Muscle of arm (tissue), 1 donor: ENCODE measurements at regions not wholly inside any gene's neighbourhood (a gene's known extent, or its start where the extent isn't known, plus 50 kb on each side); places are given as distances from the start of the nearest gene placed in this dataset.

Experiments used
- DNase-seq: peaks from one replicate; pipeline ENCODE4 v3.0.0-alpha.2; 2013

DNA sequence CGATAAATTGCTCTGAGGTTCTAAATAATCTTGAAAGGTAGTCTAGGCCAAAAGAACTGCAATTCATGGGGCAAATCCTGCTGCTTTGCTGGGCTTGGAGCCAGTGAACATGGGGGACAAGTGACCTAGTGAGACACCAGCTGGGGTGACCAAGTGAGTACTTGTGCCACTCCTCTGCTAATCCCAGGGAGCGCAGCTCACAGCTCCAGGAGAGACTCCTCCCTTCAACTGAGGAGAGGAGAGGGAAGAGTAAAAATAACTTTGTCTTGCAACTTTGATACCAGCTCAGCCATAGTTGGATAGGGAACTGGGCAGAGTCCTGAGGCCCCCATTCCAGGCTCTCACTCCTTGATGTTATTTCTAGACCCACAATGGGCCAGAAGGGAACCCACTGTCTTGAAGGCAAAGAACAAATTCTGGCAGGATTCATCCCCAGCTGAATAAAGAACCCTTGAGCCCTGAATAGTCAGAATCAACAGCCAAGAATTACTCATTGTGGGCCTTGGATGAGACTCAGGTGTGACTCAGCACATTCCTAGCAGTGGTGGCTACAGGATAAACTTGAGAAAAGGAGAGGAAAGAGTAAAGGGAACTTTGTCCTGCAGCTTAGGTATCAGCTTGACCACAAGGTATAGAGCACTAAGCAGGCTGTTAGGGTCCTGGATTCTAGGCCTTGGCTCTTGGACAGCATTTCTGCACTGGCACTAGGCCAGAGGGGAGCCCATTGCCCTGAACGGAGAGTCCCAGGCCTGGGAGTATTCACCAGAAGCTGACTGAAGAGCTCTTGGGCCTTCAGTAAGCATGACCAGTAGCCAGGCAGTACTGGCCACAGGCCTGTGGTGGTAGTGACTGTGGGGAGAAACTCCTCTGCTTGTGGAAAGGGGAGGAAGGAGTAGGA, 288.3 kb upstream of the CDH18 start:
- no peak for DNase-seq

GRCh38 chr5:20266066-20266465, 278.1 kb upstream of the CDH18 start:
- DNase-seq, result no peak

DNA sequence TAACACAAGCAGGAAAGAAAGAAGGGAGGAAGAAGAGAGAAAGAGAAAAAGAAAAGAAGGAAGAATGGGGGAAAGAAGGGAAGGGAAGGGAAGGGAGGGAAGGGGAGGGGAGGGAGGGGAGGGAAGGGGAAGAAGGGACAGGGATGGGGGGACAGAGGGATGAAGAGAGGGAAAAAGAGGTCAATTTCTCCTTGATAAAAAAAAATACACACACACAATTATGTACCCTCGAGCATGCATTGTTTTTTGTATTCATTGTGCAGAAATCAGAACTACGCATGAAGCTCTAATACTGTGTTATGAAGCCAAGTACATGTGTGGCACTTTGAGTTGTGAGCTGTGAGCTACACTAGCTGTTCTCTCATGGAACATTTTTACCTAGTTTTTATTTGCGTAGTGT, 274.9 kb upstream of the CDH18 start:
- DNase-seq, result no peak

- no peak for DNase-seq
Measured at GRCh38 chr5:20254748-20255147, 266.7 kb upstream of the CDH18 start.

DNA sequence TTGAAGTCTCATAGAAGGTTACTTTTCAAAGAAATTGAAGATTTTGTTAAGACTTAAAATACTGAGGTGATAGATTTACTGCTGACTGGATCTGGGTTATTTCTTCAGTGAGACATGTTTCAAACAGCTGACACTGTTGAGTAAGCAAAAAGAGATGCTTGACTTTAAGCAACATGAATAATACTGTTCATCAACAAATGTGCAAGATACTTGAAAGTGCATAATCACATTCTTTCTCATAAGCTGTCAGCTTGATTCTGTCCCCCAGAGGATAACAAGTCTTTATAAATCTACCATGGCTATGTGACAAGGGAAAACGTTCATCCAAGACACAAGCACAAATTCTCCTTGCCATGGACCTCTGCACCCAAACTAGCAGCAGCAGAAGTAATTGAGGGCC, 260.1 kb upstream of the CDH18 start:
- no peak for DNase-seq

DNA sequence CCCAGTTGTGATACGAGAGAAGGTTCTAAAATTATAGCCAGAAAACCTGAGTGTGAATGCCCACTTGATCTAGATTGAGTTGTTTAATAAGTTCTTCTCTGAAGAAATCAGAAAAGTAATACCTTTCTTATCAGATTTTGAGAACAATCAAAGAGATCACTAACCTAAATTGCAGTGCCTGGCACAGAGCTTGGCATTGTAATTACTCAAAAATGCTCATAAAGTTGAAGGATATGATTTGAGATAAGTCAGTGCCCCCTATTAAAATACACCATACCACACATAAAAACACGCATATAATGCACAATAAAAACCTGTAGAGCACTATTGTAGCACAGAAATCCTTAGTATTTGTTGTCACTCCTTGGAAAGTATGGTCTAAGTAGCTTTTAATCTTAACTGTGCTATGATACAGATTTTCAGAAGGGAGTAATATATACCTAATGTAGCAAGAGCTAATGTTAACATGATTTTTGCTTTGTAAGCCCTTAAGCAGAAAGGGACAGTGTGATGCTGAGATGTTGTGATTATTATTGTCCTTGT, 257.5 kb upstream of the CDH18 start:
- DNase-seq, result no peak

GRCh38 chr5:20241351-20241750, 253.4 kb upstream of the CDH18 start:
- DNase-seq, result no peak

DNA sequence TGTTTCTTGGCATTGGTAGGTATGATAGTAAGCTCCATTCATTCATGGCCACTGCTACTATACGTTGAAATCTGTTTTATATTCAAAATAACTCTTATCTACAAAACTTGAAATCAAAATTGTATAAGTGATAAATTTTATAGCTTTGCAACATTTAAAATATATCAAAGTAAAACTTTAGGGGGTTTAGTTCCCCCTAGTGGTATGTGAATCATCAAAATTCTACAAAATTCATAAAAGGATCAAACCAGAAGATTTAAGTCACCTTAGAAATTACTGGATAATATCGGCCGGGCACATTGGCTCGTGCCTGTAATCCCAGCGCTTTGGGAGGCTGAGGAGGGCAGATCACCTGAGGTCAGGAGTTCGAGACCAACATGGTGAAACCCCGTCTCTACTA, 243.0 kb upstream of the CDH18 start:
- no peak for DNase-seq

DNA sequence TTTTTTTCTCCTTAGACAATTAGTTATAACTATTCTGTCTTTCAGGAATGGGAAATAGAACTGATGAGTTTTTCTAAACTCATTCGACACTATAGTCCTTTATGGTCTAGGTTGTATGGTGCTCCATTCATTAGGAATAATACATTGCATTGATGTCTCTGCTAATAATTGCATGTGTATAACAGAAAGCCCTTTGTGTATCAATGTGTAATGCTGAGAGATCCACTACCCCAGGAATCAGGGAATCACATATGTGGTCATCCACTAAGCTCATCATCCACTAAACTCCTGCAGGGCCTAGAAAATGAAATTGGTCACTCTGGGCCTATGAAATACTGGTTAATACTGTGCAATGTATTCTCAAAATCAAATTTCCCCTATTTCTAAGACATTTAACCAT, 242.0 kb upstream of the CDH18 start:
- DNase-seq, result no peak

GRCh38 chr5:20229303-20230005, 241.5 kb upstream of the CDH18 start:
- peak; percentile 44 for DNase-seq

DNA sequence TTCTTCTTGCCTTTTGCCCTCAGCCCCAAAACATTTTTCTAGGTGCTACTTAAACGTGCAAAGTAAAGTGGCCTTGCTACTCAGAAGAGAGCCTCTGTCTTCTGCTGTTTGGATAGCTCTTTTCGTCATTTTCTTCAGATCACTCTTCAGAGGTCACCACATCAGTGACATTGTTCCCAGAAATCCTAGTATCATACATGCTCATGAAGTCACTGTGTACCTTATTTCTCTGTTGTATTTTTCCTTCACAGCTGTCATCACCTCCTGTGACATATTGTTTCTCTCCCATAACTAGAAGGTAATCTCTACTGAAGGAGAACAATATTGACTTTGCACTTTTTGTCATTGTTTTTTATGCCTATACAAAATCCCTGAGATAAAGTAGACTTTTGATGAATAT, 237.0 kb upstream of the CDH18 start:
- no peak for DNase-seq

DNA sequence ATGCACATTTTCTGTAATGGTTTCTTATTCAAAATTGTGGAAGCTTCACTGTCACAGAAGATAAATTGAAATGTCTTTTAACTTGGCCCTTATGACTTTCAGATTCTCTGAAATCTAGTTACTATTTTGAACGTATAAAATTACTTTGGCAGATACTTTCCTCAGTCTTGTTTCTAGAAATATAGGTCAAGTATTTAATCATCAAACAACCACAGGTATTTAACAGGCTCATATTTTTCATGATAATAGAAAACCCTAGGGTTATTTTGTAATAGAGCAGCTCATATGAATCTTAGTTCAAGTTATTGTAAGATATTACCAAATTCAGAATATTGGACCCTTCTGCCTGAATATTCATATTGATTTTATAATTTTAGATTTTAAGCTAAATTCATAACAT, 236.0 kb upstream of the CDH18 start:
- no peak for DNase-seq

- DNase-seq, result no peak
Measured at GRCh38 chr5:20223451-20223850, 235.5 kb upstream of the CDH18 start.

DNA sequence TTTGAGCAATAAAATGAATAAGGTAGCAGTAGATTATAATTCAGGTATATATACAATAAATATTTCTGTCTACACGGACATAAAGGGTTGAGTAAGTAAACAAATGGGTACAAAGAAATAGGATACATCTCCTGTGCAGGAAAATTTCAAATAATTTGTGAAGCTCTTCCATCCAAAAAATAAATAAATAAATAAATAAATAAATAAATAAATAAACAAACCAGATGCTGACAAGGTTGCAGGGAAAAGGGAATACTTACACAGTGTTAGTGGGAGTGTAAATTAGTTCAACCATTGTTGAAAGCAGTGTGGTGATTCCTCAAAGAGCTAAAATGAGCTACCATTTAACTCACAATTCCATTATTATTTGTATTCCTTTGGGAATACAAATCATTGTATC, 227.3 kb upstream of the CDH18 start:
- no peak for DNase-seq

DNA sequence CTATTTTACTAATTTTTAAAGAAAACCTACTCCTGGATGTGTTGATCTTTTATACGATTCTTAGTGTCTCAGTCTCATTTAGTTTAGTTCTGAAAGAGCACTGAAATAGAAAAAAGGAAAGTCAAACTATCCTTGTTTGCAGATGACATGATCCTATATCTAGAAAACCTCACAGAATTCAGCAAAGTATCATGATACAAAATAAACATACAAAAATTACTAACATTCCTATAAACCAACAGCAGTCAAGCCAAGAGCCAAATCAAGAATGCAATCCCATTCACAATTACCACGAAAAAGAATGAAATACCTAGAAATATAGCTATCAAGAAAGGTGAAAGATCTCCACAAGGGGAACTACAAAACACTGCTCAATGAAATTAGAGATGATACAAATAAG, 225.8 kb upstream of the CDH18 start:
- no peak for DNase-seq

GRCh38 chr5:20212701-20213100, 224.7 kb upstream of the CDH18 start:
- DNase-seq, result no peak

DNA sequence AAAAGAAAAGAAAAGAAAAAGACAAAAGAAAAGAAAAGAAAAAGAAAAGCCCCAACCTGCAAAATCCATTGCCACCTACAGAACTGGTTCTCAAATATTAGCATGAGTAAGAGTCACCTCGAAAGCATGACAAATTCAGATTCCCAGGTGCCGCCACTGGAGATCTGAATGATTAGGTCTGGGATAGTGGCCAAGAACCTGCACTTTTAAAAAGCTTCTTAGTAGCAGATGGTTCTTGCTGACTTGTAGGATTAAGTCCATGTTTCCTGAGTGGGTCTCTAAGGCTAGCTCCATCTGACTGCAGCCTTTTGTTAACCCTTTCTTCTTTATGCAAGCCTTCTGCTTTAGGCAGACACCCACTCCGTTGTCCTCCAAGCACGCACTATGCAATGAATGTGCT, 178.5 kb upstream of the CDH18 start:
- DNase-seq, result peak; percentile 38

- no peak for DNase-seq
Measured at GRCh38 chr5:20158006-20158405, 170.0 kb upstream of the CDH18 start.

DNA sequence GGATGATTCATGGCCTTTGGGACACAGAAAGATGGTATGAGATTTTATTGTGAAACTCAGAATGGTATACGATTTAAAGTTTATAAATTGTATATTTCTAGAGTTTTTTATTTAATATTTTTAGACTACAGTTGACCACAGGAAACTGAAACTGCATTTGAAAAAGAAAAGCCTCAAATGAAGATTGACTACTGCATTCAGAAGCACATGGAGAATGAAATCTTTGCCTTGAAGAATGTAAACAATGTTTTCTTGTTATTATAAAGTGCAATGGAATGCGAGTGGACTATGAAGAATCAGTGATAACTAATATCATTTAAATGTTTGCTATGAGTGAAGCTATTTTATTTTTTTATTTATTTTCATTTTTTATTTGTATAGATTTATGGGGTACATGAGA, 169.1 kb upstream of the CDH18 start:
- no peak for DNase-seq

DNA sequence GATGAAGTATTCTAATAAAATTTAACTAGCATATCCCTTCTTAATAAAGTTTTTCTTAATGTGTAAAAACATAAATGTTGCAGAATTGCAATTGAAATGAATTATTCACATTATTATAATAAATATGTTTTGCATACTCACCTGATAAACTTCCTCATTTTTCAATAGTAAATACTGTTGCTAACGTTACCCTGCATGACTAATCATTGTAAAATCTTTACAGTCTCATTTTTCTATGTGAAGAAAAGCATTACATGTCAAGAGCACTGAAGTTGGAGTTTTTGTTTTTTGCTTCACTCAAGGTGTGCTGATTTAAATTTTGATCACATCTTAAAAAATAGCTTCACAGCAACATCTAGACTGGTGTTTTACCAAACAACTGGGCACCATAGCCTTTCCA, 157.2 kb upstream of the CDH18 start:
- no peak for DNase-seq

DNA sequence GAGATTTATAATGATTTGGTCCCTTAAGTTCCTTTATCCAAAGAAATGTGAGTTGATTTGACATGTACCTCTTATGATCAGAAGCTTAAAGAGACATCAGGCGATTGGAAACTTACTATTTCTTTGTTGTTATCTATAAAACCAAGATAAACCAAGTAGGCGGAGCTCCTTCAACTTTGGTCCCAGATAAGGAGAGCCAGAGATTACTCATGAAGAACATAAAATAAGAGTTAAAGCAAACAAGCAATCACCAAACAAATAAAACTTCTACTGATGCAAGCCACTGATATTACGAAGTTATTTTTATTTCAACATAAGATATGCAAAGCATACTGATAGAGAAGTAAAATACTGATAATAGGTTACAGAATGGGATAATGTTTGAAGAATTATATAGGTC, 141.5 kb upstream of the CDH18 start:
- no peak for DNase-seq

DNA sequence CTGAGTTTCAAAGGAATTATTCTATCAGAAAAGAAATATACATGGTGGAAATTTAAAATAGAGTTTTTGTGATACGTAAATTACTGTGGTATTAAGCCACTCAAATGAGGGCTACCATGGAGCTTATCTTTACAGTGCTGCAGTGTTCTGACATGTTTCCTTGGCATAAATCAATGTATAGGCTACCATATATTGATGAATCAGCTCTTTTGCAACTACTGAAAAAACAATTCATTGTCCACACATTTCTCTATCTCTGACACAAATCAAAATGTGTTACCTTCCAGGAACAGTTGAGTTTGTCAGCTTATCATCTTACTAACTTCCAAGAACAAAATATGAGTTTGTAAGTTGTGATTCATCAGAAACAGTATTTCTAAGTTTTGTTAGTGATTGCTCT, 140.3 kb upstream of the CDH18 start:
- DNase-seq, result no peak

DNA sequence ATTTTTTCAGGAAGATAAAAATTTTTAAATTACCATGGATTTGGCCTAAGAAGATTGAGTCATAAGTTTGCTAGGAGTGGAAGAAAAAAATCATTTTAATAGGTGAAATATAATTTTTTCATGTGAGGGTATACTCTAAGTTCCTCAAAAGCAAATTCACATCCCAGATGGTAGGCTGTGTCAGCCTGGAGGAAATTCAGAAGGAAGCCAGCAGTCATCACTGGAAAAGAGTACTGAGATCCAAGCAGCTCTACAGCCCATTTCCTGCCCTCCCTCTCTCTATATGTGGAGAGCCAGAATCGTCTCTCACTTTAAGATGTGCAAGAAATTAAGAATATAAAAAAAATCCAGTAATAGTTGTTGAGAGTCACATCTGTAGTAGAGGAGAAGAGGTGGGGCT, 126.5 kb upstream of the CDH18 start:
- DNase-seq, result no peak
